H1 (cell line): ENCODE measurements at regions not wholly inside any gene's neighbourhood (a gene's known extent, or its start where the extent isn't known, plus 50 kb on each side); places are given as distances from the start of the nearest gene placed in this dataset.

ENCODE experiments used
- CTCF ChIA-PET: fragments of 300-600 bp; sonication (Branson Sonifier 250); formaldehyde crosslinking; loops from one replicate; lab custom pipeline; 2021; ENCODE audit not compliant: partially characterized antibody; lab: Charles Lee
- POLR2A ChIA-PET: fragments of 300-600 bp; sonication (Branson Sonifier 250); formaldehyde crosslinking; loops from one replicate; lab custom pipeline; 2021; ENCODE audit warnings: inconsistent platforms; ENCODE audit not compliant: partially characterized antibody; lab: Charles Lee
- DNase-seq, 2 experiments: peaks; one replicate each; pipeline versions ENCODE4 v3.0.0 to v3.0.0-alpha.2; 2010 to 2022; ENCODE audit warnings: low spot score in 2 of 2, low read depth in 1 of 2, mixed read lengths in 1 of 2
- FAIRE-seq: peaks from 2 replicates; lab custom pipeline; 2011; peaks lifted over from hg19 to GRCh38; lab: Jason Lieb, UNC
- H2AFZ ChIP-seq: 2 replicates; pipeline ENCODE4 v1.8.1; 2012; ENCODE audit warnings: low read length, inconsistent platforms
- H2AK5ac ChIP-seq: 2 replicates; pipeline ENCODE4 v1.6.1; 2013; ENCODE audit warnings: low read depth, low read length
- H2BK120ac ChIP-seq: replicated peaks from 2 replicates; pipeline ENCODE3; 2013; ENCODE audit warnings: low read depth, low read length, inconsistent platforms
- H2BK12ac ChIP-seq: 2 replicates; pipeline ENCODE4 v1.6.1; 2013; ENCODE audit warnings: low read depth, low read length
- H2BK15ac ChIP-seq: 2 replicates; pipeline ENCODE4 v1.6.1; 2013; ENCODE audit warnings: low read length
- H2BK20ac ChIP-seq: 2 replicates; pipeline ENCODE4 v1.6.1; 2013; ENCODE audit warnings: low read length
- H2BK5ac ChIP-seq: 2 replicates; pipeline ENCODE4 v1.6.1; 2013; ENCODE audit warnings: low read depth, low read length
- H3K14ac ChIP-seq: 2 replicates; pipeline ENCODE4 v1.6.1; 2013; ENCODE audit warnings: inconsistent platforms; ENCODE audit not compliant: insufficient read length
- H3K18ac ChIP-seq: 2 replicates; pipeline ENCODE4 v1.6.1; 2013; ENCODE audit warnings: low read length; ENCODE audit errors: extremely low read depth
- H3K23ac ChIP-seq: 2 replicates; pipeline ENCODE4 v1.6.1; 2013; ENCODE audit warnings: inconsistent platforms; ENCODE audit not compliant: insufficient read length
- H3K23me2 ChIP-seq: 2 replicates; pipeline ENCODE4 v1.6.1; 2013; ENCODE audit warnings: low read depth, low read length
- H3K27ac ChIP-seq: 2 replicates; pipeline ENCODE4 v1.6.1; 2011; ENCODE audit warnings: low read depth, low read length, inconsistent platforms
- H3K27me3 ChIP-seq, 4 experiments: replicated peaks in 1 of 4; 1 replicate in 1 of 4; 2 replicates in 3 of 4; pipeline versions ENCODE4 v1.6.1 to v1.8.1; 2011 to 2013; ENCODE audit warnings: low read length in 3 of 4, mild to moderate bottlenecking in 3 of 4, inconsistent platforms in 2 of 4, mixed read lengths in 2 of 4, moderate library complexity in 1 of 4; ENCODE audit not compliant: control insufficient read depth in 3 of 4, insufficient read depth in 3 of 4; ENCODE audit errors: extremely low read depth in 1 of 4
- H3K36me3 ChIP-seq, 4 experiments: 2 replicates each; pipeline versions ENCODE4 v1.6.1 to v1.8.1; 2011 to 2013; ENCODE audit warnings: mild to moderate bottlenecking in 4 of 4, low read length in 3 of 4, moderate library complexity in 2 of 4, control low read depth in 1 of 4, inconsistent platforms in 1 of 4; ENCODE audit not compliant: insufficient read depth in 4 of 4, control insufficient read depth in 2 of 4
- H3K4ac ChIP-seq: replicated peaks from 2 replicates; pipeline ENCODE3; 2013; ENCODE audit warnings: low read length, low read depth, mixed read lengths, inconsistent platforms; ENCODE audit not compliant: insufficient read length
- H3K4me1 ChIP-seq, 4 experiments: replicated peaks in 1 of 4; 1 replicate in 1 of 4; 2 replicates in 3 of 4; pipeline versions ENCODE4 v1.6.1 to v1.8.1; 2011 to 2013; ENCODE audit warnings: low read length in 3 of 4, inconsistent platforms in 2 of 4, mixed read lengths in 1 of 4; ENCODE audit not compliant: insufficient read depth in 4 of 4, control insufficient read depth in 3 of 4
- H3K4me2 ChIP-seq, 2 experiments: 2 replicates each; pipeline versions ENCODE4 v1.6.1 to v1.8.1; 2011 to 2013; ENCODE audit warnings: low read depth in 2 of 2, low read length in 2 of 2, control low read depth in 1 of 2, inconsistent platforms in 1 of 2, mild to moderate bottlenecking in 1 of 2; ENCODE audit not compliant: insufficient read depth in 1 of 2
- H3K4me3 ChIP-seq, 4 experiments: fragments of 200-600, 300-600 bp in 1 of 4; sonication (generic), shearing (Covaris generic), sonication (Bioruptor Twin) in 1 of 4; 2 replicates each; pipeline versions ENCODE4 v1.5.1 to v1.8.1; 2011 to 2016; ENCODE audit warnings: low read length in 4 of 4, low read depth in 3 of 4, control low read depth in 2 of 4, inconsistent platforms in 2 of 4, mild to moderate bottlenecking in 2 of 4, mixed read lengths in 1 of 4, moderate library complexity in 1 of 4; ENCODE audit not compliant: insufficient read depth in 2 of 4; ENCODE audit errors: extremely low read depth in 1 of 4
- H3K56ac ChIP-seq: replicated peaks from 2 replicates; pipeline ENCODE3; 2013; ENCODE audit warnings: low read depth, mild to moderate bottlenecking, mixed read lengths, low read length, inconsistent platforms; ENCODE audit not compliant: insufficient read length
- H3K79me1 ChIP-seq: 2 replicates; pipeline ENCODE4 v1.6.1; 2013; ENCODE audit warnings: low read depth, low read length, control low read depth
- H3K79me2 ChIP-seq, 2 experiments: 2 replicates each; pipeline versions ENCODE4 v1.6.1 to v1.8.1; 2012 to 2013; ENCODE audit warnings: low read length in 2 of 2, mild to moderate bottlenecking in 2 of 2, inconsistent platforms in 1 of 2; ENCODE audit not compliant: insufficient read depth in 2 of 2, control insufficient read depth in 1 of 2
- H3K9ac ChIP-seq, 4 experiments: replicated peaks in 1 of 4; 1 replicate in 1 of 4; 2 replicates in 3 of 4; pipeline versions ENCODE4 v1.6.1 to v1.8.1; 2011 to 2013; ENCODE audit warnings: low read depth in 3 of 4, low read length in 3 of 4, control low read depth in 2 of 4, mild to moderate bottlenecking in 2 of 4, moderate library complexity in 2 of 4, inconsistent platforms in 1 of 4; ENCODE audit errors: extremely low read depth in 1 of 4
- H3K9me3 ChIP-seq, 2 experiments: 2 replicates each; pipeline versions ENCODE4 v1.6.1 to v1.8.1; 2012 to 2013; ENCODE audit warnings: mild to moderate bottlenecking in 2 of 2, moderate library complexity in 2 of 2, control low read depth in 1 of 2, inconsistent platforms in 1 of 2, low read depth in 1 of 2, low read length in 1 of 2, mixed read lengths in 1 of 2; ENCODE audit not compliant: insufficient read depth in 2 of 2
- H4K20me1 ChIP-seq, 2 experiments: replicated peaks in 1 of 2; 2 replicates each; pipeline versions ENCODE3 to v1.8.1; 2011 to 2013; ENCODE audit warnings: inconsistent platforms in 2 of 2, low read length in 2 of 2, mild to moderate bottlenecking in 1 of 2; ENCODE audit not compliant: insufficient read depth in 2 of 2, control insufficient read depth in 1 of 2
- H4K5ac ChIP-seq: 2 replicates; pipeline ENCODE4 v1.6.1; 2013; ENCODE audit warnings: low read length, low read depth, mixed read lengths, inconsistent platforms; ENCODE audit not compliant: insufficient read length
- H4K8ac ChIP-seq: 2 replicates; pipeline ENCODE4 v1.8.0; 2013; ENCODE audit warnings: mild to moderate bottlenecking, moderate library complexity, low read length, inconsistent platforms; ENCODE audit not compliant: insufficient read depth; ENCODE audit errors: extremely low read depth
- H4K91ac ChIP-seq: replicated peaks from 2 replicates; pipeline ENCODE3; 2013; ENCODE audit warnings: low read length, mixed read lengths, inconsistent platforms; ENCODE audit not compliant: insufficient read length
- CBX5 ChIP-seq: fragments of 300-800, 300-1000 bp; sonication (generic); IDR thresholded peaks from 2 replicates; pipeline ENCODE4 v1.7.1; 2016; ENCODE audit warnings: antibody characterized with exemption, low read length, low read depth
- CHD2 ChIP-seq: IDR thresholded peaks from 2 replicates; pipeline ENCODE4 v1.6.1; 2012; ENCODE audit warnings: low read length, improper control_type of control experiment
- CTBP2 ChIP-seq: IDR thresholded peaks from 2 replicates; pipeline ENCODE4 v1.7.0; 2011; ENCODE audit warnings: borderline replicate concordance, mild to moderate bottlenecking, moderate library complexity, mixed read lengths, low read length; ENCODE audit not compliant: insufficient read depth, insufficient read length
- EGR1 ChIP-seq: IDR thresholded peaks from 2 replicates; pipeline ENCODE4 v1.6.1; 2011; ENCODE audit warnings: low read depth, low read length, borderline replicate concordance
- EZH2 ChIP-seq: fragments of 200-600 bp; sonication (generic); IDR thresholded peaks from 2 replicates; pipeline ENCODE4 v1.7.1; 2012; ENCODE audit warnings: low read depth, mild to moderate bottlenecking, moderate library complexity, low read length, inconsistent platforms; ENCODE audit not compliant: severe bottlenecking
- HDAC2 ChIP-seq, 2 experiments: fragments of 300-600 bp in 1 of 2; sonication (generic) in 1 of 2; IDR thresholded peaks; 2 replicates each; pipeline ENCODE4 v1.6.1; 2011 to 2012; ENCODE audit warnings: low read depth in 2 of 2, low read length in 2 of 2, mild to moderate bottlenecking in 2 of 2, moderate library complexity in 2 of 2, borderline replicate concordance in 1 of 2, inconsistent platforms in 1 of 2
- JUND ChIP-seq: IDR thresholded peaks from 2 replicates; pipeline ENCODE4 v1.6.1; 2011; ENCODE audit warnings: mild to moderate bottlenecking, improper control_type of control experiment, low read length
- PHF8 ChIP-seq: fragments of 200-600 bp; sonication (generic); conservative IDR thresholded peaks from 2 replicates; pipeline ENCODE4 v1.7.1; 2012; ENCODE audit warnings: low read depth, mild to moderate bottlenecking, inconsistent platforms, low read length, moderate library complexity
- POLR2A ChIP-seq, 2 experiments: IDR thresholded peaks; 1 replicate in 1 of 2; 2 replicates in 1 of 2; pipeline ENCODE4 v1.6.1; 2011; ENCODE audit warnings: low read depth in 2 of 2, low read length in 2 of 2, mild to moderate bottlenecking in 2 of 2; ENCODE audit errors: control extremely low read depth in 1 of 2
- RBBP5 ChIP-seq: IDR thresholded peaks from 2 replicates; pipeline ENCODE4 v1.7.1; 2012; ENCODE audit warnings: low read depth, mild to moderate bottlenecking, inconsistent platforms, low read length, moderate library complexity, borderline replicate concordance
- RFX5 ChIP-seq: IDR thresholded peaks from 2 replicates; pipeline ENCODE4 v1.6.1; 2011; ENCODE audit warnings: low read depth, low read length, improper control_type of control experiment, borderline replicate concordance
- SAP30 ChIP-seq: fragments of 300-600 bp; sonication (generic); IDR thresholded peaks from 2 replicates; pipeline ENCODE4 v1.7.1; 2012; ENCODE audit warnings: low read length, moderate library complexity, mild to moderate bottlenecking, inconsistent platforms; ENCODE audit not compliant: insufficient read depth, insufficient replicate concordance
- SP4 ChIP-seq: IDR thresholded peaks from 2 replicates; pipeline ENCODE4 v1.6.1; 2012; ENCODE audit warnings: low read length, inconsistent platforms
- YY1 ChIP-seq: IDR thresholded peaks from 2 replicates; pipeline ENCODE4 v1.6.1; 2011; ENCODE audit warnings: low read depth, mild to moderate bottlenecking, low read length
- ZNF274 ChIP-seq: IDR thresholded peaks from 2 replicates; pipeline ENCODE4 v1.7.0; 2012; ENCODE audit warnings: low read length, borderline replicate concordance; ENCODE audit errors: extremely low read depth
- WGBS, 2 experiments: shearing (Covaris generic) in 1 of 2; methylation state at CpG; one replicate each; pipeline versions ENCODE4 v1.1.6 to v1.1.7; 2013 to 2015; ENCODE audit warnings: low lambda C conversion rate in 2 of 2, mixed read lengths in 2 of 2, inconsistent platforms in 1 of 2, low coverage in 1 of 2, missing lambda C conversion rate in 1 of 2; ENCODE audit not compliant: insufficient replicate concordance in 2 of 2, insufficient coverage in 1 of 2, insufficient read length in 1 of 2; ENCODE audit errors: extremely low coverage in 1 of 2, missing lambda C conversion rate in 1 of 2; 5-methylcytosine and 5-hydroxymethylcytosine counted together

- WGBS, 2 experiments: 87% methylated on average over 8 of the region's 11 CpGs; no CpG with 5 or more reads in 1 of the 2 experiments
Observed at GRCh38 chr12:65646127-65646643, 178.1 kb upstream of the HMGA2 start.

More at GRCh38 chr12:65646127-65646643, 178.1 kb upstream of the HMGA2 start:
- DNase-seq: no peak
- Histone ChIP-seq H4K91ac (no peak overlapping the region), H4K8ac (no peak overlapping the region), H3K79me2 (no peaks in the 10 kb centered on the region), H3K9ac (no peak overlapping the region), H3K14ac (no peak overlapping the region), H3K9me3 (no peaks in the 10 kb centered on the region), H2BK120ac (no peak overlapping the region), H3K56ac (no peak overlapping the region), H3K27me3 (no peaks in the 10 kb centered on the region), H4K20me1 (no peaks in the 10 kb centered on the region), H3K4ac (no peak overlapping the region), H2BK20ac (no peak overlapping the region), H2BK12ac (no peak overlapping the region), H3K4me3 (no peak overlapping the region), H3K18ac (no peak overlapping the region), H3K23me2 (no peaks in the 10 kb centered on the region), H3K36me3 (no peaks in the 10 kb centered on the region), H3K79me1 (no peaks in the 10 kb centered on the region), H3K4me1 (no peaks in the 10 kb centered on the region), H2AFZ (peak overlapping the region; percentile 67; the same call in 1 of the 2 replicates), H3K4me2 (no peak overlapping the region), H3K27ac (no peak overlapping the region), H2AK5ac (no peak overlapping the region), H3K23ac (no peak overlapping the region), H4K5ac (no peak overlapping the region), H2BK5ac (no peak overlapping the region), H2BK15ac (no peak overlapping the region)
- TF ChIP-seq EZH2: no peak
- TF ChIP-seq RFX5: no peak
- no peak for TF ChIP-seq JUND
- no peak for TF ChIP-seq HDAC2 (IDR thresholded peaks at IDR 0.05; ENCODE audit: borderline replicate concordance in 1 of 2, low read depth in 2 of 2, low read length in 2 of 2)
- TF ChIP-seq CBX5: no peak
- no peak for TF ChIP-seq YY1
- no peak for TF ChIP-seq SP4
- no peak for TF ChIP-seq ZNF274
- TF ChIP-seq EGR1: no peak
- TF ChIP-seq CHD2: no peak
- no peak for TF ChIP-seq RBBP5
- TF ChIP-seq POLR2A (IDR thresholded peaks at IDR 0.05; ENCODE audit: control extremely low read depth in 1 of 2, low read depth in 2 of 2, low read length in 2 of 2): no peak
- no peak for TF ChIP-seq CTBP2
- TF ChIP-seq PHF8: no peak
- no peak for TF ChIP-seq SAP30
- ChIA-PET CTCF (interaction anchor here (3.0 kb wide), 1 partner anchor 43 kb away, joined by 9 read pairs; no protein-coding TSS in a partner anchor), POLR2A (no interaction called here)
- no peak for FAIRE-seq
